GM12891 (cell line): ENCODE measurements at regions not wholly inside any gene's neighbourhood (a gene's known extent, or its start where the extent isn't known, plus 50 kb on each side); places are given as distances from the start of the nearest gene placed in this dataset.

Experiments
- POLR2A ChIP-seq: IDR thresholded peaks from 2 replicates; pipeline ENCODE4 v1.6.1; 2011; ENCODE audit warnings: low read depth, low read length, control low read depth
- POLR2AphosphoS5 ChIP-seq: IDR thresholded peaks from 2 replicates; pipeline ENCODE4 v1.6.1; 2011; ENCODE audit warnings: low read depth, low read length, control low read depth

GRCh38 chr4:183770906-183771305, 111.8 kb downstream of the TRAPPC11 start:
- TF ChIP-seq POLR2AphosphoS5, result no peak
- TF ChIP-seq POLR2A, result no peak
